ENCODE measurements at regions not wholly inside any gene's neighbourhood (a gene's known extent, or its start where the extent isn't known, plus 50 kb on each side); places are given as distances from the start of the nearest gene placed in this dataset.

DNA sequence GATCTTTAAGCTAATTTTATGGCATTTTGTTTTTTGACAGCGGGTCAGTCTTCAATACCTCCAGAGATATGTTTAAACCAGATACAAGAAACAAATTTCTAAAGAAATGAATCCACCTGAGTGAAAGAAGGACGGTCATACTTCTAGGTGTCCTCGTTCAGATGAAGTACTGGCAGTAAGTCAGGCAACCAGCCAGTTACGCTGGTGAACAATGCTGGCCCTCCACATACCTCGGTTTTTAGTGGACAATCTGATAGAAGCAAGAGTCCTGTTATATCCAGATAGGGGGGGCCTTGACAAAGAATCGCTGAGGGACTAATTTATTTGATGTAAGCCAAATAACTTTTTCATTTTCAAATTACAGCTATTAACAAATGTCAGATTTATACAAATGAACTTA lies 266.4 kb upstream of the KLF14 start:
- TF ChIP-seq CTCF (tag by site-specific recombination; IDR thresholded peaks at IDR 0.05), result no peak
- no peak for TF ChIP-seq ZBTB21 (tag by site-specific recombination; IDR thresholded peaks at IDR 0.05)

Measured in HEK293 (cell line).